ENCODE measurements at regions not wholly inside any gene's neighbourhood (a gene's known extent, or its start where the extent isn't known, plus 50 kb on each side); places are given as distances from the start of the nearest gene placed in this dataset.
"Not testable (repeated sequence)": the region's sequence is repeated elsewhere in the genome, so short reads cannot be mapped to it uniquely, and the experiment has no call there.

DNA sequence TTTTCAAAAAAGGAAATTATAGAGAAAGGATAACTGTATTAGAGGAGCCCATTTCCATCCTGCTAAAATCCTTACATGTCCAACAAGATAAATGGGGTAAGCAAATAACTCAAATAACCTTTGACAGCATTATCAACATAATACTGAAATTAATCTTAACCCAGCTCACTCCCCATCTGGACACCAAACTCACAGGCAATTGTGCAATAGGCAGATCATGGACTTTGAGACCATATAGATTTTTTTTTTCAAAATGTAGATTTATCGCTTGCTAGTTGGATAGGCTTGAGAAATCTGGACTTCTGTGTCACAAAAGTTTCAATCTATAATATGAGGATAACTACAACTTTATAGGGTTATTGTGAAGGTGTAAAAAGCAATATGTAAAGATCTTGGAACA, 134.4 kb upstream of the ASCC3 start:
- peak in 1 of 2 experiments; percentile 15 for DNase-seq

GRCh38 chr6:101016163-101016562, 135.0 kb upstream of the ASCC3 start:
- DNase-seq = no peak

DNA sequence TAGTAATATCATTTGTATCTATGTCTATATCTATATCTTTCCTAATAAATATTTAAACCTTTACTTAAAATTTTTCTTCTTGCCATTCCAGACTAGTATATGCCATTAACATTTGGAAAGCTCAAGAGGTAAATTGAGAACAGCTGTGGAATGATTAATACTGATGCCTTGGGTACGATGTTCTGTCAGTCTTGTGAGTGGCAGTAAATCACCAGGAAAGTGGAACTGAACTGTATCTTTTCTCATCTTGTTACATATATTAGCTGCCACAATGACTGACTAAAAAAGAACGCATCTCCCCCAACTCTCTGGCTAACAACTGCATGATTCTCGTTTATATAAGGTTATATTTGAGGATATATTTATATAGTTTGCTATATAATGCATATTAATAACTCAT, 137.0 kb upstream of the ASCC3 start:
- no peak for DNase-seq

- DNase-seq = no peak
These were observed 140.4 kb upstream of the ASCC3 start for GRCh38 chr6:101021504-101021903.

DNA sequence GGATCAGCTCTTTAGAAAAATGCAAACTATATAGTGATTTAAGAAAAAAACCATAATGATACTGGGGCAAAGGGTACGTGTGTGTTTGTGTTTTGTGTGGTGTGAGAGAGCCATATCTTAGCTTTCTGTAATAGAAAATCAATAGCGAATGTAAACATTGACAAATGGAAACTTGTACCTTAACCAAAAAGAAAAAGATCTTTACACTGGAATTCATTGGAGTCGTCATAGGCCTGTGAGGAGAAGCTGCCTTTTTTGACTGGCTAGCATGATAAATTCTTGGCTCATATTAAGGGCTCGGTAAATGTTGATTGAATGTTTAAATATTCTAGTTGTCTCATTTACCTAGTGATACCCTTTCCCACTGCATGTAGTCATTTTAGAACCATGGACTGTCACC, 161.8 kb upstream of the ASCC3 start:
- DNase-seq = no peak

GRCh38 chr6:101058296-101058695, 177.2 kb upstream of the ASCC3 start:
- DNase-seq = peak; percentile 64 to 86

GRCh38 chr6:101066481-101066880, 185.4 kb upstream of the ASCC3 start:
- no peak for DNase-seq

DNA sequence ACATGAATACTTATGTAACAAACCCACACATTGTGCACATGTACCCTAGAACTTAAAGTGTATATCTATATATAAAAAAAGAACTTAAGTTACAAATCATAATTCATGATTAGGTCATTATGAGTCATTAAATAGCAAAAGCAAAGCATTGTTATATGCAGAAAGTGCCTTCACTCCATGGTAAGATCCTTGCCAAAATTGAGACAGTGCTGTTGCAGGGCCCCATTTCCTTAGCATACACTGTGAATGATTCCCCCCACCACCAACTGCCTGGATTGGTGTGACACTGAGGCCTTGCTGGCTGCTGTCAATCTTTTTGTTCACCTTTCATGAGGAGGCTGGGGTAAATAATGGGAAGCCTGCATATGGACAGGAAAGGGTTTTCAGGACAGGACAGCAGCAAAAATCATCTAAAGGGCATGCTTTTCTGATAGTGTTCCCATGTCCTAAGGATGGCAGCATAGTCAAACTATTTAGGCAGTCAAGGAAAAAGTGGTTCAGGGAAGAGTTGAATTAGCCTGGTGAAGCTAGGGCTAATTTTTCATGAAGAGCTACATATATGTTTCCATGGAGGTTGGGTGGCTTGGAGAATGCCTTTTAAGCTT, 188.2 kb upstream of the ASCC3 start:
- no peak for DNase-seq

GRCh38 chr6:101070044-101070608, 189.0 kb upstream of the ASCC3 start:
- no peak for DNase-seq

GRCh38 chr6:101077344-101077743, 196.2 kb upstream of the ASCC3 start:
- no peak for DNase-seq

- no peak for DNase-seq
These were observed 198.7 kb upstream of the ASCC3 start for GRCh38 chr6:101079696-101080270.

GRCh38 chr6:101080597-101080996, 199.5 kb upstream of the ASCC3 start:
- DNase-seq = no peak

DNA sequence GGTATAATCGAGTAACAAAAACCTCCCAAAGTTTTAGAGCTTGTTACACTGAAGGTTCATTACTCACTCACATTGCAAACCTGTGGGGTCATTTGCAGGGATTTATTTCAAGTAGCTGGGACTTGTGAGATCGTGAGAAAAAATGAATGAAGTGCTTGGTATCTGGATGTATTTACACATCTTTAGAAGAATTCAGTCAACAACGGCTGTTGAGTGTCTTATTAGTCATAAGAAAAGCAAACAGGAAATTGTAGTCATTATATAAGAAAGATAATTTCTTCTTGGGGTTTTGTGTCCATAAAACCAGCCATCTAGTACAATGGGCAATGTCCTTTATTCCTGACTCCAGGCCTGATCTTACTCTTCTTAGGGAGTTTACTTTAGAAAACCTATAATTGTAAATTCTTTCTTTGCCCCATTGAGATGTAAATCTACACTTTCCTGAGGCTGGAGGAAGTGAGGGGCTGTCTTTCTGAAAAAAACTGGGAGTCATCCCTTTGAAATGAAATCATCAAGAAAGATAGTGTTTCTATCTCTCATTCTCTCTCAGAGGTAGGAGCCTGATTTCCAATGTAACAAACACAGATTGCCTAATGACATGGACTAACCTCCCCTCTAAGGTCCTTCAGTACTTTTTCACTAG, 202.5 kb upstream of the ASCC3 start:
- no peak for DNase-seq

GRCh38 chr6:101085327-101085726, 204.2 kb upstream of the ASCC3 start:
- DNase-seq = no peak

DNA sequence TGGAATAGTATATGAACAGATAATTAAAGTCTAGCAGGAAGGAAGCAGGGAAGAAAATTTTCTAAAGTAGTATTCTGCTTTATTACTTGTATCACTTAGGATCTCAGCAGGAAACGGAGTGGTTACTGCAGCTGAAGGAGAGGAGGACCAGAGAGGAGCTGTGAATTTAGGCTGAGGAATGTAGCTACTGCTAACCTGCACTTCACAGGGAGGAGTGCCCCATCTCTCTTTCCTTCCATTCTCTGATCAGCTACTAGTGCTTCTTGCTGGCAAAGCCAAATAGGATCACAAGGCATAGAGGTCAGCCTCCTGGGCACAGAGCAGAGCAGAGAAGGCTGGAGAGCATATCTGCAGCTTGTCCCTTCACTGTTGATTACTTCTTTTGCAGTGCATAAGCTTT, 205.3 kb upstream of the ASCC3 start:
- no peak for DNase-seq

- DNase-seq = no peak
These were observed 207.5 kb upstream of the ASCC3 start for GRCh38 chr6:101088594-101088993.

GRCh38 chr6:101089640-101090039, 208.5 kb upstream of the ASCC3 start:
- DNase-seq = no peak

GRCh38 chr6:101090281-101090680, 209.2 kb upstream of the ASCC3 start:
- DNase-seq = no peak

DNA sequence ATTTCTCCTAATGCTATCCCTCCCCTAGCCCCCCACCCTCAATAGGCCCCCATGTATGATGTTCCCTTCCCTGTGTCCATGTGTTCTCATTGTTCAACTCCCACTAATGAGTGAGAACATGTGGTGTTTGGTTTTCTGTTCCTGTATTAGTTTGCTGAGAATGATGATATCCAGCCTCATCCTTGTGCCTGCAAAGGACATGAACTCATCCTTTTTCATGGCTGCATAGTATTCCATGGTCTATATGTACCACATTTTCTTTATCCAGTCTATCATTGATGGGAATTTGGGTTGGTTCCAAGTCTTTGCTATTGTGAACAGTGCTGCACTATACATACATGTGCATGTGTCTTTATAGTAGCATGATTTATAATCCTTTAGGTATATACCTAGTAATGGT, 217.5 kb upstream of the ASCC3 start:
- not testable (repeated sequence) for DNase-seq

- no peak for DNase-seq
These were observed 221.6 kb upstream of the ASCC3 start for GRCh38 chr6:101102702-101103101.

- no peak for DNase-seq
These were observed 227.2 kb upstream of the ASCC3 start for GRCh38 chr6:101108286-101108685.

DNA sequence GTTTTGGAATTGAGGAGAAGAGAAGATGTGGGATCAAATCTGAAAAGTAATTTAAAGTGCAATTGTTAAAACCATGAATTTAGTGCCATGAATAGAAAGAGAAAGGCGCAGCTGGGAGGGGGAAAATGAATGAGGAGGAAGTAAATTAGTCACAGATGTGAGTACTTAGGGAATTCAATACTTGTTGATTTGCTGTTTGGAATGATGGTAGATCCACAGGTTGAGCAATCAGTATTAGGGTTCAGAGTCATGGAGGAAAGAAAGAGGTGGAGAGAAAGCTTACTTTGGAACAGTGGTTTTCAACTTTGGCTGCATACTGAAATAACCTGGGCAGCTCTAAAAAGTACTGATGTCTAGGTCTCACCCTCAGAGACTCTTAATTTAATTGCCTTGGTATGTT, 229.7 kb upstream of the ASCC3 start:
- no peak for DNase-seq

DNA sequence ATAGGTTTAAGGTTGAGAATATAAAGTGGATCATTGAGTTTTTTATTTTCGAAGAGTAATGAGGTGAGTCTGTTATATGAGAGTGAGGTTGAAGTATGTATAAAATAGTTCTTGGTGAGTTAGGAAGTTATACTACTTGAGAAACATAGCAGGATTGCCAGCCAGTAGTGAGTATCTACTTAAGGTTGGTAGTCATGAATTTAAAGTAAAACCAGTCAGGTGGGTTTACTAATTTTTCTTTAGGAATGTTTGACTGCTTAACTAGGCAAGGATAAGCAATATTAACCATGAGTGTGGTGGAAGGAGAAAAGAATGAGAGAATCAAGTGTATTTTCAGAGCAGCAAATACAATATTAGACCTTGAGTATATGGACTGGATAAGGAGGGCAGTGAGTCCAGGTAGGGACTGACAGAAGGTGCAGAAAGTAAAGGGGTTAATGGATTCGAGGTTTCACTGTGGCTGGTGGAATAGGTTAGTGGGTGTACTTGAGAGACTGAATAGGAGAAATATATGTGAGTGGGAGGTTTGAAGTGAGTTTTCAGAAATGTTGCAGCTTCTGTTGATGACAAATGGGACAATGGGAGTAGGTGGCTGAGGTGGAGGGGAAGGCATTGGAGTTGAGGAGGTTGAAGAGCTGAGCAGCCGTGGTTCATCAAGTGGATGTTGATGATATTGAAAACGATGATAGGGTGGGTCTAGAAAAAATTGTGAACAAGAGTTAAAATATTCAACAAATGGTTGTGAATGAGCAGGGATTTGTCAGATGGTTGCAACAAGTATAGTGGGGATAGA, 232.5 kb upstream of the ASCC3 start:
- no peak for DNase-seq

GRCh38 chr6:101114703-101115102, 233.6 kb upstream of the ASCC3 start:
- DNase-seq = peak; percentile 74 to 85

Data from NCI-H524 (cell line).